NCI-H748 treated with DMSO at 0.1 percent for 48 hours (cell line): ENCODE measurements at regions not wholly inside any gene's neighbourhood (a gene's known extent, or its start where the extent isn't known, plus 50 kb on each side); places are given as distances from the start of the nearest gene placed in this dataset.
"Not testable (repeated sequence)": the region's sequence is repeated elsewhere in the genome, so short reads cannot be mapped to it uniquely, and the experiment has no call there.

Experiments used
- DNase-seq: peaks from one replicate; lab custom pipeline; 2025; lab: John Stamatoyannopoulos, UW

DNA sequence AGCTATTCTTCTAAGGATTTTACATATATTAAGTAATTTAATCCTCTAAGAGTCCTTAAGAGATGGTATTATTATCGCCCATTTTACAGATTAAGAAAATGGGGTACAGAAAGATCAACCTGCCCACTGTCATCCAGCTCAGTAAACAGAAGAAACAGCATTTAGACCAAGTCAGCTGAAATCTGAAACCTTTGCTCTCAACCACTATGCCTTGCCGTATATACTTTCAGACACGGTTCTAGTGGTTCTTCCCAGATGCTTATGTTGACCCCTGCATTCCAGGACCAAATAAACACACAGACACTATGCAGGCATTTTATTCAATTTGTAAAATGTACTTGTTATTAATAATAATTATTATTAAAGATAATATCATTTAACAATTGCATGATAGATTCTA is 854.8 kb downstream of the KCNJ2 start:
- peak; percentile 47 for DNase-seq

DNA sequence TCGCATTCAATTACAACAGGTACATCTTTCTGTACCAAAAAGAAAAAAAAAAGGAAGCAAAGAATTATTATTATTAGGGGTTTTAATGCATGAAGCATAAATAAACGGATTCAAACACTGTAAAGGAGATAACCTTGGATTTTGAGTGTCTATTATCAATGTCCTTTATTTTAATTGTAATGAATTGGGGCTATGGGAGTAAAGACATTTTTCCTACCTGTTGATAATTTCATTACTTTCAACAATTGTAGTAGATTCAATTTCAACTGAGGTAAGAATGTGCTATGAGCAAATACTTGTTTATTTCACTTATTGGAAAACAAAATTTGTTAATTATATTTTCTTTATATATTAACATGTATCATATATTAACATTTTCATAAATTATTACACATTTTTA is 855.6 kb downstream of the KCNJ2 start:
- no peak for DNase-seq

DNA sequence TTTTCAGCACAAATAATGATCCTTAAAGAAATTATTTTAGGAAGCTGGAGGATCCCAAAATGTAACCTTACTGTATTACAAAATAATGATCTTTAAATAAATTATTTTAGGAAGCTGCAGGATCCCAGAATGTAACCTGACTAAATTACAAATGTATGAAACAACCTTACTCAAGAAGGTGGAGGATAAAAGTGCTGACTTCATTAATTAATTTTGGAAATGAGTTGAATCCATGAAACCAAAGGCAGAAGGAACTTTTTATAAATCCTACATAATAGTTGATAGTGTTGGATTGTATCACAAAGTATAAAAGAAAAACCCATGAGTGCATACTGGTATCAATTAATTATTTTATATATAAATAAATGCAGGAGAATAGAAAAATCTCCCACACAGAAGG is 859.9 kb downstream of the KCNJ2 start:
- DNase-seq: no peak

DNA sequence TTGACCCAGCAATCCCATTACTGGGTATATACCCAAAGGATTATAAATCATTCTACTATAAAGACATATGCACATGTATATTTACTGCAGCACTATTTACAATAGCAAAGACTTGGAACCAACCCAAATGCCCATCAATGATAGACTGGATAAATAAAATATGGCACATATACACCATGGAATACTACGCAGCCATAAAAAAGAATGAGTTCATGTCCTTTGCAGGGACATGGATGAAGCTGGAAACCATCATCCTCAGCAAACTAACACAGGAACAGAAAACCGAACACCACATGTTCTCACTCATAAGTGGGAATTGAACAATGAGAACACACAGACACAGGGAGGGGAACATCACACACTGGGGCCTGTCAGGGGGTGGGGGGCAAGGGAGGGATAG is 862.0 kb downstream of the KCNJ2 start:
- DNase-seq: not testable (repeated sequence)

- DNase-seq: peak; percentile 98
Measured at GRCh38 chr17:71032746-71033273, 863.5 kb downstream of the KCNJ2 start.

- DNase-seq: peak; percentile 96
Measured at GRCh38 chr17:71033336-71033735, 864.0 kb downstream of the KCNJ2 start.

- DNase-seq: no peak
Measured at GRCh38 chr17:71035226-71035625, 865.9 kb downstream of the KCNJ2 start.

DNA sequence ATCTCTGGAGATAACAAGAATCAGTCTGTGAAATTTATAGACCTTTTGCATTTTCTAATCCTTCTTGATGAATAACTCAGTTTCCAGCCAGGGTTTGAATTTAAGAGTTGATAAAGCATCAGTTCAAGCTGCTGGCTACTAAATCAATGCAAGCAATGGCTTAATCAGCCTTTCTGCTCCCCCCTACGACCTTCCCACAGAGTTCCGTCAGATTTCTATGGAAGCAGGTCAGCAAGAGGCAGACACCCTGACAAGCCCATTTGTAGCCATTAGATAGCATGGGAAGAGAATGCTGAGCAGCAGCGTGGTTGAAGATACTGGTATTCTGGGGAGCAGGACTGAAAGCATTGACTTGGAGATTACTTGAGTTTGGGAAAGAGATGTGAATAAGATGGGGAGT is 868.1 kb downstream of the KCNJ2 start:
- DNase-seq: no peak

- DNase-seq: no peak
Measured at GRCh38 chr17:71039391-71039790, 870.1 kb downstream of the KCNJ2 start.

GRCh38 chr17:71052971-71053370 is 883.6 kb downstream of the KCNJ2 start:
- DNase-seq: no peak

DNA sequence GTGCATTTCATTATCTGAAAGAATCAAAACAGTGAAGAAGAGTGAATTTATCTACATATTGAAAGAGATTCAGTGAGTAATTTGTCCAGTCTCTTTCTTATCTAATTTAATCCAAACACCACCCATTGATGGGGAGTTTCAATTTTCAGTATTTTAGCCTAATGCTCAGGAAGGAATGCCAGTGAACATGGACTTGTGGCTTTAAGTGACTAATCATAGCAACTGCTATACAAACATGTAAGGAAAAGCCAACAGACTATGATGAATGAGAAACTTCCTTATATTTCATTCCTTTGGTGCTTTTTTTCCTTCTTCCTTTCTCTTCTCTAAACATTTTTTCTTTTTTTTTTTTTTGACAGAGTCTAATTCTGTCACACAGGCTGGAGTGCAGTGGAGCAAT is 885.8 kb downstream of the KCNJ2 start:
- no peak for DNase-seq

DNA sequence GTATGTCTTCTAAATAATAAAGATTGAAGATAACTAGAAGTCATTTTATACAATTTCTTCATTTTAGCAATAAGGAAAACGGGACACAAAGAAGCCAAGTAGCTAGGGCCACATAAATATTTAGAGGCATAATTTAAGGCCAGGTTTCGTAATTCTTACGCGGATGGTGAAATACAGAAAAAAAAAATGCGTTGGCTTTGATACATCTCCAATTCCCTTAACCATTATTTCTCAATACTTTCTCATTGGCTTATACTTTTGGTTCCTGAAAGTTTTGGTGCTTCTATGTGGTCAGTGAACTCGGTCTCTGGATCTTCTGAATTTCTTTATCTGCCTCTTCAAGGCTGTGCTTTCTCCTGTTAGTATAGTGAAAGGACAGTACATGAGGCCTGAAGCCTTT is 888.1 kb downstream of the KCNJ2 start:
- no peak for DNase-seq

GRCh38 chr17:71057938-71058337 is 888.6 kb downstream of the KCNJ2 start:
- DNase-seq: no peak

DNA sequence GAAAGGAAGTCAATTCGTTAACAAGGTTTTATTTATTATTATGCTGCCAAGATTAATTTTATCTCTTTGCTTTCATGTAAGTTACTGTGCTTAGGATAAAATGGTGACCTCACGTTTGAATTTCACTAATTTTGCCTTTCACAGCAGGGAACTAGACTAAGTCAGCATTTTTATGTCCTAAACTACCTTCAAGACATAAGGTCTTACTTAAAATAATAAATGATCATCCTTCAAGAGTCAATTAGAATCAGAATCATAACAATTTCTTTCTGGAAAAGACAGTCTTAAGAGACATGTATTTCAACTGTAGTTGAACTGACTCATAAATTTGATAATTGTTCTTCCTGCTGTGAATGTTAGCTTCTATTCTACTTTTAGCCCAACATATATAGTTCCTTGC is 893.8 kb downstream of the KCNJ2 start:
- DNase-seq: no peak

DNA sequence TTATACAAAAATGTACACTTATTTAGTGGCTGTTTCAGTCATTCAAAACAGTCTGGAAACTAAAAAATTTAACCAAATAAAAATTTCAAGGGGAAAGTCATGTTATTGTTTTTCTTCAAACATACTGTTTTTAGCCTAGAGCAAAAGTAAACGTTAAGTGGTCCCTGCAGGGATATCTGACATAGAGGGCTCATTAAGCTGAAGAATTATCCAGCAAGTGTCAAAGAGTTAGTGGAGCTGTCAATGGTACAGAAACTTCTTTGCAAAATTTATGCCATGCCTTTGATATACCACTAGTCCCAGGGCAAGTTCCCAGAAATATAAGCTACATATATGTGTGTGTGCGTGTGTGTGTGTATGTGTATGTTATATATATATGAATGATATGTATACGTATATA is 894.2 kb downstream of the KCNJ2 start:
- DNase-seq: no peak

- no peak for DNase-seq
Measured at GRCh38 chr17:71067669-71068407, 898.5 kb downstream of the KCNJ2 start.

- no peak for DNase-seq
Measured at GRCh38 chr17:71068408-71068750, 899.0 kb downstream of the KCNJ2 start.

DNA sequence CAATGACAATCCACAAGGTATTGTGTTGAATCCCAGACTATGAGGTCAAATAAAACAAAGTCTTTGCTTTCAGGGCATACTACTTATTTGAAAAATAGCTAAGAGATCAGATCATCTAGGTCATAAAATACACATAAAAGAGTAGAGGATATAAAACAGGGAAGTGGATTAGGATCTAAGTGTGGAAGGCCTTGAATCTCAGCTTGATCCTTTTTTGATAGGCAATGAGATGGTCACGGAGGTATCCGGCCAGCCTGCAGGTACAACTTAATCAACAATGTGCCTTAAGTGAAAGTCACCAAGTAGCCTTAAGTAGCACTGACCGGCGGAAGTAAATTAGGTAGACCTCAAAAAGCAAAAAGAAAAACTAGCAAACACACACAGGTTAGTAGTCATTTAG is 901.7 kb downstream of the KCNJ2 start:
- DNase-seq: no peak

GRCh38 chr17:71071837-71072236 is 902.5 kb downstream of the KCNJ2 start:
- DNase-seq: no peak

DNA sequence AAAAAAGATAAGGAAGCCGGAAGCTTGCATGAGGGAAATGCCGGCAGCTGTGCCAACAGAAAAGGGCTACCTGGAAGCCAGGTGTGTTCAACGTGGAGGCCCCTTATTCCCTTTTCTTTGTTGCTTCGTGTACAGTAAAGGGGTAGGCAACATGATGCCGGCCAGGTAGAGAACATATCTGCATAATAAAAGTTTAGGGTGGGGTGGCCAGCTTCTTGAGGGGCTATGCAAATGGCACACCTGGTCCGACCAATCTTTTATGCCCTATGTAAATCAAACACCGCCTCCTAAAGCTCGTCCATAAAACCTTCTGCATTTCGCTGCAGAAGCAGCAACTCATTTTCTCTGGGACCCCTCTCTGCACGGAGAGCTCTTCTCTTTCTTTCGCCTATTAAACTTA is 911.6 kb downstream of the KCNJ2 start:
- DNase-seq: peak; percentile 96

- DNase-seq: peak; percentile 59
Measured at GRCh38 chr17:71081666-71082065, 912.3 kb downstream of the KCNJ2 start.

GRCh38 chr17:71084219-71084618 is 914.9 kb downstream of the KCNJ2 start:
- DNase-seq: peak; percentile 48

DNA sequence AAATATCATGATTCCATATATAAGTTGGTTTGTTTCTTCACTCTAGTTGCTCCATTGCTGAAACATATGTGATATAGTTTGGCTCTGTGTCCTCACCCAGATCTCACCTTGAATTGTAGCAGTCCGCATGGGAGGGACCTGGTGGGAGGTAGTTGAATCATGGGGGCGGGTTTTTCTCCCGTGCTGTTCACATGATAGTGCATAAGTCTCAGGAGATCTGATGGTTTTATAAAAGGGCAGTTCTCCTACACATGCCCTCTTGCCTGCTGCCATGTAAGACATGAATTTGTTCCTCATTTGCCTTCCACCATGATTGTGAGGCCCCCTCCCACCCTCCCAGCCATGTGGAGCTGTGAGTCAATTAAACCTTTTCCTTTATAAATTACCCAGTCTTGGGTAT is 915.5 kb downstream of the KCNJ2 start:
- no peak for DNase-seq
